Neural cell (in vitro differentiated cells): ENCODE measurements at regions not wholly inside any gene's neighbourhood (a gene's known extent, or its start where the extent isn't known, plus 50 kb on each side); places are given as distances from the start of the nearest gene placed in this dataset.

Source experiments
- H2AFZ ChIP-seq: fragments of 200-600, 300-800 bp; sonication (generic), shearing (Covaris generic); 2 replicates; pipeline ENCODE4 v1.6.0; 2014; ENCODE audit warnings: low read depth, mild to moderate bottlenecking, antibody characterized with exemption, low read length, moderate library complexity
- H3F3A ChIP-seq: fragments of 200-600 bp; shearing (Covaris generic); 2 replicates; pipeline ENCODE4 v1.6.1; 2016; ENCODE audit warnings: mild to moderate bottlenecking, moderate library complexity, mixed read lengths, antibody characterized with exemption, low read length; ENCODE audit not compliant: insufficient read depth, poor library complexity, severe bottlenecking
- H3K27ac ChIP-seq: fragments of 200-600, 300-800 bp; sonication (generic), shearing (Covaris generic); 2 replicates; pipeline ENCODE4 v1.5.1; 2014; ENCODE audit warnings: mild to moderate bottlenecking, low read length, moderate library complexity
- H3K27me3 ChIP-seq: fragments of 300-800, 200-600 bp; sonication (generic), shearing (Covaris generic); 2 replicates; pipeline ENCODE4 v1.6.0; 2014; ENCODE audit warnings: mild to moderate bottlenecking, low read depth, low read length, moderate library complexity; ENCODE audit not compliant: insufficient read depth
- H3K36me3 ChIP-seq: fragments of 300-800, 200-600 bp; sonication (generic), shearing (Covaris generic); 2 replicates; pipeline ENCODE4 v1.5.1; 2014; ENCODE audit warnings: mild to moderate bottlenecking, antibody characterized with exemption, low read length, moderate library complexity; ENCODE audit not compliant: insufficient read depth
- H3K4me2 ChIP-seq: fragments of 300-800, 200-600 bp; sonication (generic), shearing (Covaris generic); 2 replicates; pipeline ENCODE4 v1.6.0; 2014; ENCODE audit warnings: mild to moderate bottlenecking, low read length
- H3K4me3 ChIP-seq: fragments of 300-800, 200-600 bp; sonication (generic), shearing (Covaris generic); 2 replicates; pipeline ENCODE4 v1.5.1; 2014; ENCODE audit warnings: mild to moderate bottlenecking, low read length, moderate library complexity
- H3K79me2 ChIP-seq: fragments of 200-600 bp; shearing (Covaris generic); replicated peaks from 2 replicates; pipeline ENCODE4 v1.6.0; 2014; ENCODE audit warnings: mild to moderate bottlenecking, low read length, moderate library complexity; ENCODE audit not compliant: insufficient read depth
- H3K9ac ChIP-seq: fragments of 300-800, 200-600 bp; sonication (generic), shearing (Covaris generic); 2 replicates; pipeline ENCODE4 v1.6.1; 2016; ENCODE audit warnings: mild to moderate bottlenecking, low read length, mixed read lengths
- H3K9me2 ChIP-seq: fragments of 200-600 bp; shearing (Covaris generic); 2 replicates; pipeline ENCODE4 v1.6.1; 2016; ENCODE audit warnings: mild to moderate bottlenecking, low read length, mixed read lengths; ENCODE audit not compliant: insufficient read depth
- H3K9me3 ChIP-seq: fragments of 200-600, 300-800 bp; sonication (generic), shearing (Covaris generic); 2 replicates; pipeline ENCODE4 v1.6.1; 2016; ENCODE audit warnings: mild to moderate bottlenecking, mixed run types, low read length, moderate library complexity, mixed read lengths
- H4K20me1 ChIP-seq: fragments of 200-600 bp; shearing (Covaris generic); 2 replicates; pipeline ENCODE4 v1.6.1; 2016; ENCODE audit warnings: mild to moderate bottlenecking, mixed run types; ENCODE audit not compliant: insufficient read depth
- CTCF ChIP-seq: fragments of 450-650 bp; IDR thresholded peaks from 2 replicates; pipeline ENCODE4 v1.5.1; 2014; ENCODE audit warnings: antibody characterized with exemption, mild to moderate bottlenecking, moderate library complexity; ENCODE audit not compliant: poor library complexity, severe bottlenecking
- EP300 ChIP-seq: fragments of 450-650 bp; conservative IDR thresholded peaks from 2 replicates; pipeline ENCODE4 v1.6.1; 2014; ENCODE audit warnings: antibody characterized with exemption, mild to moderate bottlenecking, moderate library complexity; ENCODE audit not compliant: poor library complexity, severe bottlenecking
- EZH2 ChIP-seq: fragments of 200-600, 300-800 bp; shearing (Covaris generic), sonication (generic); IDR thresholded peaks from 2 replicates; pipeline ENCODE4 v1.6.1; 2014; ENCODE audit warnings: antibody characterized with exemption, low read length, borderline replicate concordance, mild to moderate bottlenecking; ENCODE audit not compliant: insufficient read depth, poor library complexity, severe bottlenecking
- MXI1 ChIP-seq: fragments of 450-650 bp; conservative IDR thresholded peaks from 2 replicates; pipeline ENCODE4 v1.6.1; 2014; ENCODE audit warnings: antibody characterized with exemption, mild to moderate bottlenecking; ENCODE audit not compliant: poor library complexity, severe bottlenecking
- POLR2AphosphoS5 ChIP-seq: IDR thresholded peaks from 2 replicates; pipeline ENCODE4 v1.6.1; 2012
- RAD21 ChIP-seq: fragments of 450-650 bp; conservative IDR thresholded peaks from 2 replicates; pipeline ENCODE4 v1.6.1; 2014; ENCODE audit warnings: antibody characterized with exemption, mild to moderate bottlenecking, moderate library complexity
- REST ChIP-seq: IDR thresholded peaks from 2 replicates; pipeline ENCODE4 v1.6.1; 2012; ENCODE audit warnings: borderline replicate concordance
- SMC3 ChIP-seq: fragments of 450-650 bp; conservative IDR thresholded peaks from 2 replicates; pipeline ENCODE4 v1.6.1; 2014; ENCODE audit warnings: antibody characterized with exemption, mild to moderate bottlenecking, moderate library complexity; ENCODE audit not compliant: poor library complexity
- TAF1 ChIP-seq: IDR thresholded peaks from 2 replicates; pipeline ENCODE4 v1.6.1; 2012; ENCODE audit warnings: low read depth

GRCh38 chr4:147084861-147085260 is 139.2 kb upstream of the TTC29 start:
- no peak overlapping the region for H3K4me3 ChIP-seq
- TF ChIP-seq CTCF (no peak), RAD21 (no peak), REST (no peak), EP300 (no peak), EZH2 (no peak), POLR2AphosphoS5 (no peak), TAF1 (no peak), MXI1 (no peak), SMC3 (no peak)
- H3K36me3 ChIP-seq, result no peaks in the 10 kb centered on the region
- no peaks in the 10 kb centered on the region for H3K9me3 ChIP-seq
- H3K27ac ChIP-seq, result no peak overlapping the region
- no peak overlapping the region for H2AFZ ChIP-seq
- H3K79me2 ChIP-seq, result no peaks in the 10 kb centered on the region
- H4K20me1 ChIP-seq, result no peaks in the 10 kb centered on the region
- no peak overlapping the region for H3K9ac ChIP-seq
- H3F3A ChIP-seq, result no peaks in the 10 kb centered on the region
- no peaks in the 10 kb centered on the region for H3K27me3 ChIP-seq
- H3K4me2 ChIP-seq, result no peak overlapping the region
- H3K9me2 ChIP-seq, result no peaks in the 10 kb centered on the region

- no peak overlapping the region for H2AFZ ChIP-seq
- no peak overlapping the region for H3K4me3 ChIP-seq
- H3K9me2 ChIP-seq, result no peaks in the 10 kb centered on the region
- TF ChIP-seq EZH2 (no peak), TAF1 (no peak), EP300 (no peak), CTCF (no peak), REST (no peak), MXI1 (no peak), POLR2AphosphoS5 (no peak), RAD21 (no peak), SMC3 (no peak)
- no peaks in the 10 kb centered on the region for H4K20me1 ChIP-seq
- no peaks in the 10 kb centered on the region for H3K9me3 ChIP-seq
- H3K27ac ChIP-seq, result no peak overlapping the region
- no peak overlapping the region for H3K4me2 ChIP-seq
- H3K27me3 ChIP-seq, result no peaks in the 10 kb centered on the region
- H3K79me2 ChIP-seq, result no peaks in the 10 kb centered on the region
- no peak overlapping the region for H3K9ac ChIP-seq
- H3K36me3 ChIP-seq, result no peaks in the 10 kb centered on the region
- H3F3A ChIP-seq, result no peaks in the 10 kb centered on the region
These were observed 140.1 kb upstream of the TTC29 start for GRCh38 chr4:147085781-147086180.
